ENCODE measurements at regions not wholly inside any gene's neighbourhood (a gene's known extent, or its start where the extent isn't known, plus 50 kb on each side); places are given as distances from the start of the nearest gene placed in this dataset.

- WGBS (ENCODE audit: low lambda C conversion rate, missing lambda C conversion rate) = 87% methylated on average over 4 of the region's 4 CpGs
- H3K4me3 ChIP-seq = no peak overlapping the region
- no peaks in the 10 kb centered on the region for H4K20me1 ChIP-seq (ENCODE audit: insufficient read depth, poor library complexity, severe bottlenecking)
- no peak for DNase-seq (ENCODE audit: low spot score)
- H3K27me3 ChIP-seq = no peaks in the 10 kb centered on the region
- H3K9me2 ChIP-seq (replicated peaks; ENCODE audit: insufficient read depth) = no peaks in the 10 kb centered on the region
- no peak overlapping the region for H3K4me2 ChIP-seq
- no peaks in the 10 kb centered on the region for H3K36me3 ChIP-seq (replicated peaks; ENCODE audit: insufficient read depth, low read depth)
- no peak for TF ChIP-seq EZH2phosphoT487 (IDR thresholded peaks at IDR 0.05; ENCODE audit: low read depth, severe bottlenecking, unreplicated experiment)
- TF ChIP-seq CTCF (IDR thresholded peaks at IDR 0.05; ENCODE audit: poor library complexity) = no peak
- TF ChIP-seq EZH2 (IDR thresholded peaks at IDR 0.05; ENCODE audit: borderline replicate concordance) = no peak
- no peaks in the 10 kb centered on the region for H3K9me3 ChIP-seq (ENCODE audit: low read depth)
- no peaks in the 10 kb centered on the region for H3K79me2 ChIP-seq
- H2AFZ ChIP-seq = no peak overlapping the region
- no peak overlapping the region for H3K27ac ChIP-seq
- H3K4me1 ChIP-seq (ENCODE audit: insufficient read depth) = no peaks in the 10 kb centered on the region
Measured at GRCh38 chr6:40049128-40049527, 114.9 kb upstream of the MOCS1 start.

GRCh38 chr6:40044196-40044595 is 109.9 kb upstream of the MOCS1 start:
- H3K4me1 ChIP-seq (ENCODE audit: insufficient read depth) = no peaks in the 10 kb centered on the region
- no peak for DNase-seq (ENCODE audit: low spot score)
- 90% methylated on average over 1 of the region's 1 CpG for WGBS (ENCODE audit: low lambda C conversion rate, missing lambda C conversion rate)
- TF ChIP-seq EZH2phosphoT487 (IDR thresholded peaks at IDR 0.05; ENCODE audit: low read depth, severe bottlenecking, unreplicated experiment) (no peak), EZH2 (IDR thresholded peaks at IDR 0.05; ENCODE audit: borderline replicate concordance) (no peak), CTCF (IDR thresholded peaks at IDR 0.05; ENCODE audit: poor library complexity) (no peak)
- H2AFZ ChIP-seq = no peak overlapping the region
- no peaks in the 10 kb centered on the region for H3K36me3 ChIP-seq (replicated peaks; ENCODE audit: insufficient read depth, low read depth)
- peaks cover 3% of the 10 kb centered on the region for H3K9me3 ChIP-seq (ENCODE audit: low read depth)
- no peak overlapping the region for H3K4me3 ChIP-seq
- no peak overlapping the region for H3K27ac ChIP-seq
- H4K20me1 ChIP-seq (ENCODE audit: insufficient read depth, poor library complexity, severe bottlenecking) = no peaks in the 10 kb centered on the region
- H3K79me2 ChIP-seq = no peaks in the 10 kb centered on the region
- no peak overlapping the region for H3K4me2 ChIP-seq
- no peaks in the 10 kb centered on the region for H3K9me2 ChIP-seq (replicated peaks; ENCODE audit: insufficient read depth)
- H3K27me3 ChIP-seq = no peaks in the 10 kb centered on the region

GRCh38 chr6:40042232-40042631 is 108.0 kb upstream of the MOCS1 start:
- Histone ChIP-seq H3K79me2 (no peaks in the 10 kb centered on the region), H2AFZ (no peak overlapping the region), H3K36me3 (replicated peaks; ENCODE audit: insufficient read depth, low read depth) (no peaks in the 10 kb centered on the region), H3K27me3 (no peaks in the 10 kb centered on the region), H3K4me3 (no peak overlapping the region), H3K9me2 (replicated peaks; ENCODE audit: insufficient read depth) (no peaks in the 10 kb centered on the region), H4K20me1 (ENCODE audit: insufficient read depth, poor library complexity, severe bottlenecking) (no peaks in the 10 kb centered on the region), H3K27ac (no peak overlapping the region), H3K9me3 (ENCODE audit: low read depth) (peaks cover 3% of the 10 kb centered on the region), H3K4me2 (no peak overlapping the region), H3K4me1 (ENCODE audit: insufficient read depth) (no peaks in the 10 kb centered on the region)
- no peak for TF ChIP-seq CTCF (IDR thresholded peaks at IDR 0.05; ENCODE audit: poor library complexity)
- no peak for TF ChIP-seq EZH2phosphoT487 (IDR thresholded peaks at IDR 0.05; ENCODE audit: low read depth, severe bottlenecking, unreplicated experiment)
- no peak for TF ChIP-seq EZH2 (IDR thresholded peaks at IDR 0.05; ENCODE audit: borderline replicate concordance)
- DNase-seq (ENCODE audit: low spot score) = no peak

GRCh38 chr6:40039042-40039441 is 104.8 kb upstream of the MOCS1 start:
- H2AFZ ChIP-seq = no peak overlapping the region
- no peak overlapping the region for H3K27ac ChIP-seq
- TF ChIP-seq EZH2phosphoT487 (IDR thresholded peaks at IDR 0.05; ENCODE audit: low read depth, severe bottlenecking, unreplicated experiment) (no peak), EZH2 (IDR thresholded peaks at IDR 0.05; ENCODE audit: borderline replicate concordance) (no peak), CTCF (IDR thresholded peaks at IDR 0.05; ENCODE audit: poor library complexity) (no peak)
- DNase-seq (ENCODE audit: low spot score) = no peak
- H3K27me3 ChIP-seq = no peaks in the 10 kb centered on the region
- H3K79me2 ChIP-seq = no peaks in the 10 kb centered on the region
- no peaks in the 10 kb centered on the region for H3K4me1 ChIP-seq (ENCODE audit: insufficient read depth)
- 85% methylated on average over 3 of the region's 3 CpGs for WGBS (ENCODE audit: low lambda C conversion rate, missing lambda C conversion rate)
- no peak overlapping the region for H3K4me2 ChIP-seq
- no peaks in the 10 kb centered on the region for H3K9me2 ChIP-seq (replicated peaks; ENCODE audit: insufficient read depth)
- H3K36me3 ChIP-seq (replicated peaks; ENCODE audit: insufficient read depth, low read depth) = no peaks in the 10 kb centered on the region
- H3K9me3 ChIP-seq (ENCODE audit: low read depth) = peaks cover 3% of the 10 kb centered on the region
- H4K20me1 ChIP-seq (ENCODE audit: insufficient read depth, poor library complexity, severe bottlenecking) = no peaks in the 10 kb centered on the region
- H3K4me3 ChIP-seq = no peak overlapping the region
